ENCODE measurements at regions not wholly inside any gene's neighbourhood (a gene's known extent, or its start where the extent isn't known, plus 50 kb on each side); places are given as distances from the start of the nearest gene placed in this dataset.
"Not testable (repeated sequence)": the region's sequence is repeated elsewhere in the genome, so short reads cannot be mapped to it uniquely, and the experiment has no call there.

DNA sequence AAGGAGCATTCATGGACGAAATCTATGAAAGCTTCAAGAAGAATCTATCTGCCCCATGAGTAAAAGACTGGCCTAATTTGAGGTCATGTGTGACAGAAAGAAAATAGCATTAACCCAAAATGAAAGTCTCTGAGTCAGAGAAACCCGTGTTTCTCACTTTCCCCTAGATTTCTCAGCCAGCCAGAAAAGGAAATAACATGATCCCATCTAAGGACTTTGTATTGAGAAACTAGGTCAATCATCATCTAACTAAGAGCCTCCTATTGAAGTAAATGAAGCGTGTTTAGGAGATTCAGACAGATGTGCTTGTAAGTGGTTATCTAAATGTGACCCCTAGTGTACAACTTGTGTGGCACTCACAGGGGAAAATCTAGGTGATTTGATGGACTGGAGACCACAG lies 77.3 kb upstream of the ZNF366 start:
- DNase-seq (ENCODE audit: low read depth): no peak
- no peak overlapping the region for H3K4me3 ChIP-seq (ENCODE audit: low read depth, low read length)
- TF ChIP-seq, protein P1, sequence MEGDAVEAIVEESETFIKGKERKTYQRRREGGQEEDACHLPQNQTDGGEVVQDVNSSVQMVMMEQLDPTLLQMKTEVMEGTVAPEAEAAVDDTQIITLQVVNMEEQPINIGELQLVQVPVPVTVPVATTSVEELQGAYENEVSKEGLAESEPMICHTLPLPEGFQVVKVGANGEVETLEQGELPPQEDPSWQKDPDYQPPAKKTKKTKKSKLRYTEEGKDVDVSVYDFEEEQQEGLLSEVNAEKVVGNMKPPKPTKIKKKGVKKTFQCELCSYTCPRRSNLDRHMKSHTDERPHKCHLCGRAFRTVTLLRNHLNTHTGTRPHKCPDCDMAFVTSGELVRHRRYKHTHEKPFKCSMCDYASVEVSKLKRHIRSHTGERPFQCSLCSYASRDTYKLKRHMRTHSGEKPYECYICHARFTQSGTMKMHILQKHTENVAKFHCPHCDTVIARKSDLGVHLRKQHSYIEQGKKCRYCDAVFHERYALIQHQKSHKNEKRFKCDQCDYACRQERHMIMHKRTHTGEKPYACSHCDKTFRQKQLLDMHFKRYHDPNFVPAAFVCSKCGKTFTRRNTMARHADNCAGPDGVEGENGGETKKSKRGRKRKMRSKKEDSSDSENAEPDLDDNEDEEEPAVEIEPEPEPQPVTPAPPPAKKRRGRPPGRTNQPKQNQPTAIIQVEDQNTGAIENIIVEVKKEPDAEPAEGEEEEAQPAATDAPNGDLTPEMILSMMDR (IDR thresholded peaks at IDR 0.05; ENCODE audit: control insufficient read depth, extremely low read depth, insufficient read depth): no peak

DNA sequence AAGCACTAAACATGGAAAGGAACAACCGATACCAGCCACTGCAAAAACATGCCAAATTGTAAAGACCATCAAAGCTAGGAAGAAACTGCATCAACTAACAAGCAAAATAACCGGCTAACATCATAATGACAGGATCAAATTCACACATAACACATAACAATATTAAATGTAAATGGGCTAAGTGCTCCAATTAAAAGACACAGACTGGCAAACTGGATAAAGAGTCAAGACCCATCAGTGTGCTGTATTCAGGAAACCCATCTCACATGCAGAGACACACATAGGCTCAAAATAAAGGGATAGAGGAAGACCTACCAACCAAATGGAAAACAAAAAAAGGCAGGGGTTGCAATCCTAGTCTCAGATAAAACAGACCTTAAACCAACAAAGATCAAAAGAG lies 72.1 kb upstream of the ZNF366 start:
- not testable (repeated sequence) for H3K4me3 ChIP-seq (ENCODE audit: low read depth, low read length); DNase-seq (ENCODE audit: low read depth)

DNA sequence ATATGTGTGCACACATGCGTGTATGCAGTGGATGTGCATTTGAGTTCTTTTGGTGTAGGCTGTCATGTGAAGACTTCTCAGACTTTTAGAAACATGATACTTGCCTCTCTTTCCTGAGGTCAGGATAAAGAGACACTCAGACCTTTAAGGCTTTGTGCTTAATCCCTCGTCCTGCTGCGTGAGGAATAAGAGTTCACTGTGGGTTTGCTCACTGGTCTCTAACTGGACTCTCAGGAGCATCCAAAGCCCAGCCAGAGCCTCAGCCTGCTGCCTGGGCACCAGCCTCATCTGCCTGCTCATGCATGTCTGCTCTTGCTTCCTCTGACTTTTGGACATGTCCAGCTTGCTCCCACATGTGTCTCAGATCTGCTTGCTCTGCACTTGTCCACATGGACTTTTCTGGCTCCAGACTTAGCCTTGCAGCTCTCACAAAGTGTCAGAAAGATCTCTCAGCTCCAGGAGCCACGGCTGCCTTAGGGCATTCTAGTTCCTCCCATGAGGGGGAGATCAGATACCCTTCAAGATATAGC lies 65.1 kb upstream of the ZNF366 start:
- TF ChIP-seq, protein P1 (IDR thresholded peaks at IDR 0.05; ENCODE audit: control insufficient read depth, extremely low read depth, insufficient read depth): no peak
- no peak overlapping the region for H3K4me3 ChIP-seq (ENCODE audit: low read depth, low read length)
- no peak for DNase-seq (ENCODE audit: low read depth)

DNA sequence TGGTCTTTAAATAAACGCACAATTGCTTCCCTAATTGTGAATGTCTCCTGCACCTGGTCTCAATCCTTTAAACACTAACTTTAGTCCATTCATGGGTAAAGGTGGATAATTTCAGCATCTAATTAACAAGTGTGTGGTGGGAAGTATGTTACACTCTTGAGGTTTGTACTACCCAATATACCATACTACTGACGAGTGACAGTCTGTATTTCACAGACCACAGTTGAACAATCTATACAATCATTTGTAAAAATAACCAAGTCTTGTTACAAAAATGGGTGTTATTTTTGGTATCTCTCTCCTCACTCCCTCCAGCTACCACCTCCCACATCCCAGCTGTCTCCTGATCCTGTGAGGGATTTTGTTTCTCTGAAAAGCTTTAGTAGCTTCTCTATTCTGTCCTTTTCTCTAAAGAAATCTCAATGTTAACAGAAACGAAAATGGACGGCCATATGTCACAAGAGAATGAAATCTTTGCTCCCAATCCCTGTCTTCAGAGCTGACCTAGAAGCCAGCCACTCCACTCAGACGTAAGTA lies 62.3 kb upstream of the ZNF366 start:
- TF ChIP-seq, protein P1 (IDR thresholded peaks at IDR 0.05; ENCODE audit: control insufficient read depth, extremely low read depth, insufficient read depth): no peak
- no peak for DNase-seq (ENCODE audit: low read depth)
- H3K4me3 ChIP-seq (ENCODE audit: low read depth, low read length): no peak overlapping the region

DNA sequence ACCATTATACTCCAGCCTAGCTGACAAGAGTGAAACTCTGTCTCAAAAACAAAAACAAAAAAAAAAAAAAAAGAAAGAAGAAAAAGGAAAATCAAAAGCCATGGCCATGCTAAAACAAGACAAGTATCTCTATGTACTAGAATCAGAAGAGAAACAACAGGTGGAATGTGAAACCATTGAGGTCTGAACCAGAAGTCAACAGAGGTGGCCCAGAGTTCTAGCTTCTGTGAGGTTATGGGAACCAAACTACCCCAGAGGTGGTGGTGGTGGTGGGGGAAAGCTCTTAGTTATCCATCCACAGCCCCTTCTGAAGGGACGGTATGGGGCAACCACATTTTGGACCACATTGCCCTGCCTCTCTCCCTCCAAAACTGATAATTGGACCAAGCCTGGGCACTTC lies 59.5 kb upstream of the ZNF366 start:
- no peak for DNase-seq (ENCODE audit: low read depth)
- TF ChIP-seq, protein P1 (IDR thresholded peaks at IDR 0.05; ENCODE audit: control insufficient read depth, extremely low read depth, insufficient read depth): no peak
- no peak overlapping the region for H3K4me3 ChIP-seq (ENCODE audit: low read depth, low read length)

DNA sequence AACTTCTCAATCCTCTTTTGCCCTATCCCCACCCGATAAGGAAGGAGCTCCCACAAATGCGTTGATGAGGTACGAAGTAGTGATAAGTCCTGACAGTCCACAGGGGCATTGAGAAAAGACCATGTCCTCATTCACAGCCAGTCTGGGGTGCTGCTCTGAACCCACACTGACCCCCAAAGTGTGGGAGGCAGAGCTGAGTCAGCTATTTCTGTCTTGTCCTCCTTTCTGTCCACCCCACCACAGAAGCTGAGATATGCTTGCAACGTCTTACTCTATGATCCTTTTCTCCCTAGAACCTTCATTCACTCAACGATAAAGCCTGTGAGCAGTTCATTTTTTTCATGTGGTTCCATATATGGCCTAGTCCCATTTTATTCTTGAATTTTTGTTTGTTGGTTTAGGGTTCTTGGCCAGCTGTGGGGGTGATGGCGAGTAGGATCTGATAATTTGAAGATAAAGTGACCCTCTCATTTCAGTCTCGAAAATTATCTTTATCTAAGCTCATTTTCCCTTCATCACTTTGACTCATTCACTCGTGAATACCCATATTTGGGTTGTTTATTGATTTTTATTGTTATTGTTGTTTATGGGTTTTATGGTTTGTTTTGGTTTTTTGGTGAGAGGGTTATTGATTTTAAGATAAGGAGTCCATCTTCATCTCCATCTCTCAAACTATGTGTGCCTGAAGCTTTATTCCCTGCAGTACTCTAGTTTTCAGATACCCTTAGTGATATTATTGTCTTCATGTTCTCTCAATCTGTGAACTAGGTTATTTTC lies 58.5 kb upstream of the ZNF366 start:
- no peak overlapping the region for H3K4me3 ChIP-seq (ENCODE audit: low read depth, low read length)
- DNase-seq (ENCODE audit: low read depth): no peak
- TF ChIP-seq, protein P1 (IDR thresholded peaks at IDR 0.05; ENCODE audit: control insufficient read depth, extremely low read depth, insufficient read depth): no peak

DNA sequence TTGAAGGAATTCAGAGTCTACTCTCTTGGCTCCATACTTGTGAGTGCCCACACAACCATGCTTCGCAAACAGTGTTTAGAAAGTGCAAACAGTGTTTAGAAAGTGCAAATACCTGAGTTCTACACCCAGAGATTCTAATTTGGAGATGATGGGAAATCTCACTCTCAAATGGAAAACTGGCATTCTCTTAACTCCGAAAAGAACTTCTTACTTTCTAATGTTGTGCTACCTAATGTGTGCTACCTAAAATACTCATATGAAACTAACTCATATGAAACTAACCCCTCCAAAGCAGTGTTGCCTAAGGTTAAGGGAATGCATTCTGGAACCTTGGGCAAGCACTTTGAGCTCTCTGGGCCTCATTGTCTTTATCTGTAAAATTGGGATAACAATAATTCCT lies 55.5 kb upstream of the ZNF366 start:
- DNase-seq (ENCODE audit: low read depth): no peak
- H3K4me3 ChIP-seq (ENCODE audit: low read depth, low read length): no peak overlapping the region
- TF ChIP-seq, protein P1 (IDR thresholded peaks at IDR 0.05; ENCODE audit: control insufficient read depth, extremely low read depth, insufficient read depth): no peak
